Body of pancreas (tissue), 4 donors: ENCODE measurements at regions not wholly inside any gene's neighbourhood (a gene's known extent, or its start where the extent isn't known, plus 50 kb on each side); places are given as distances from the start of the nearest gene placed in this dataset.

ENCODE experiments used
- ATAC-seq: fragments of 150-250 bp; one replicate; pipeline ENCODE4 v1.9.1; 2016
- DNase-seq, 4 donors: peaks; one replicate each; pipeline ENCODE4 v3.0.0-alpha.2; 2019
- H3K27ac ChIP-seq, 4 donors: fragments of 200-600 bp; sonication (generic); 1 replicate in 3 of 4; 2 replicates in 1 of 4; pipeline versions ENCODE4 v1.5.1 to v1.6.1; 2016 to 2019; ENCODE audit warnings: mild to moderate bottlenecking in 1 of 4, mixed read lengths in 1 of 4, moderate library complexity in 1 of 4
- H3K27me3 ChIP-seq, 2 donors: fragments of 200-600 bp; sonication (generic); one replicate each; pipeline ENCODE4 v1.6.0; 2016; ENCODE audit warnings: mild to moderate bottlenecking in 1 of 2
- H3K36me3 ChIP-seq, 2 donors: fragments of 200-600 bp; sonication (generic); replicated peaks in 1 of 2; 2 replicates each; pipeline ENCODE4 v1.5.1; 2016; ENCODE audit warnings: low read depth in 2 of 2; ENCODE audit not compliant: insufficient read depth in 1 of 2
- H3K4me1 ChIP-seq: fragments of 200-600 bp; sonication (generic); one replicate; pipeline ENCODE4 v1.6.0; 2016
- H3K4me3 ChIP-seq, 2 donors: fragments of 200-600 bp; sonication (generic); 1 replicate in 1 of 2; 2 replicates in 1 of 2; pipeline ENCODE4 v1.5.1; 2016 to 2019
- H3K9me3 ChIP-seq, 3 donors: fragments of 200-600 bp; sonication (generic); 1 replicate in 2 of 3; 2 replicates in 1 of 3; pipeline ENCODE4 v1.5.1; 2016
- CTCF ChIP-seq, 7 experiments: fragments of 450-650 bp in 4 of 7; fragments of 200-600 bp in 3 of 7; sonication (generic) in 3 of 7; IDR thresholded peaks; one replicate each; pipeline ENCODE4 v1.5.1; 2016 to 2019; ENCODE audit warnings: antibody characterized with exemption in 7 of 7
- POLR2A ChIP-seq, 3 donors: fragments of 450-650 bp; IDR thresholded peaks; one replicate each; pipeline ENCODE4 v1.6.1; 2016; ENCODE audit warnings: antibody characterized with exemption in 3 of 3, mild to moderate bottlenecking in 2 of 3
- WGBS, 2 donors: methylation state at CpG; one replicate each; pipeline ENCODE4 v1.1.5; 2017; 5-methylcytosine and 5-hydroxymethylcytosine counted together
- intact Hi-C: fragments of 100-400 bp; cut with DNase I; formaldehyde crosslinking; loops from one replicate; pipeline ENCODE4 v1.15.1; 2023

- DNase-seq (no peak), ATAC-seq (no peak)
- H3K36me3 ChIP-seq: no peaks in the 10 kb centered on the region
- TF ChIP-seq POLR2A (IDR thresholded peaks at IDR 0.05) (no peak), CTCF (IDR thresholded peaks at IDR 0.05) (no peak)
- no peaks in the 10 kb centered on the region for H3K27me3 ChIP-seq
- no peak overlapping the region for H3K4me3 ChIP-seq
- no peaks in the 10 kb centered on the region for H3K9me3 ChIP-seq
- intact Hi-C loops: no loop called here
- WGBS, 2 donors: 85 to 91% methylated on average over 2 of the region's 2 CpGs
- H3K4me1 ChIP-seq: peaks cover 16% of the 10 kb centered on the region
- no peak overlapping the region for H3K27ac ChIP-seq
Observed at GRCh38 chr17:71334048-71334751, 786.6 kb upstream of the SOX9 start.

- Histone ChIP-seq H3K36me3 (no peaks in the 10 kb centered on the region), H3K27me3 (no peaks in the 10 kb centered on the region), H3K27ac (no peak overlapping the region), H3K9me3 (no peaks in the 10 kb centered on the region), H3K4me1 (peaks cover 7% of the 10 kb centered on the region), H3K4me3 (no peak overlapping the region)
- intact Hi-C loops: no loop called here
- no peak for DNase-seq
- no peak for ATAC-seq
- TF ChIP-seq CTCF (IDR thresholded peaks at IDR 0.05): no peak
Observed at GRCh38 chr17:71335212-71335611, 785.6 kb upstream of the SOX9 start.

GRCh38 chr17:71337938-71338337 lies 782.9 kb upstream of the SOX9 start:
- intact Hi-C loops: no loop called here
- H3K36me3 ChIP-seq: no peaks in the 10 kb centered on the region
- H3K27me3 ChIP-seq: no peaks in the 10 kb centered on the region
- DNase-seq: no peak
- TF ChIP-seq CTCF (IDR thresholded peaks at IDR 0.05): no peak
- TF ChIP-seq POLR2A (IDR thresholded peaks at IDR 0.05): no peak
- no peaks in the 10 kb centered on the region for H3K9me3 ChIP-seq
- H3K27ac ChIP-seq: no peak overlapping the region
- H3K4me1 ChIP-seq: peaks cover 4% of the 10 kb centered on the region
- WGBS, 2 donors: 83 to 86% methylated on average over 2 of the region's 2 CpGs
- no peak for ATAC-seq
- H3K4me3 ChIP-seq: no peak overlapping the region

- 70 to 74% methylated on average over 5 of the region's 5 CpGs for WGBS, 2 donors
- ATAC-seq: no peak
- H3K9me3 ChIP-seq: no peaks in the 10 kb centered on the region
- H3K27me3 ChIP-seq: no peaks in the 10 kb centered on the region
- intact Hi-C loops: no loop called here
- no peak for DNase-seq
- no peak overlapping the region for H3K27ac ChIP-seq
- peaks cover 4% of the 10 kb centered on the region for H3K4me1 ChIP-seq
- H3K4me3 ChIP-seq: no peak overlapping the region
- H3K36me3 ChIP-seq: no peaks in the 10 kb centered on the region
- TF ChIP-seq CTCF (IDR thresholded peaks at IDR 0.05) (no peak), POLR2A (IDR thresholded peaks at IDR 0.05) (no peak)
Observed at GRCh38 chr17:71338396-71338795, 782.4 kb upstream of the SOX9 start.

GRCh38 chr17:71339206-71339605 lies 781.6 kb upstream of the SOX9 start:
- DNase-seq (no peak), ATAC-seq (no peak)
- TF ChIP-seq CTCF (IDR thresholded peaks at IDR 0.05): no peak
- no peak for TF ChIP-seq POLR2A (IDR thresholded peaks at IDR 0.05)
- H3K27ac ChIP-seq: no peak overlapping the region
- no peak overlapping the region for H3K4me3 ChIP-seq
- H3K36me3 ChIP-seq: no peaks in the 10 kb centered on the region
- no peaks in the 10 kb centered on the region for H3K9me3 ChIP-seq
- intact Hi-C loops: no loop called here
- H3K4me1 ChIP-seq: peaks cover 4% of the 10 kb centered on the region
- no peaks in the 10 kb centered on the region for H3K27me3 ChIP-seq
- WGBS, 2 donors: 3 to 13% methylated on average over 1 of the region's 1 CpG
